ENCODE measurements at regions not wholly inside any gene's neighbourhood (a gene's known extent, or its start where the extent isn't known, plus 50 kb on each side); places are given as distances from the start of the nearest gene placed in this dataset.
"Not testable (repeated sequence)": the region's sequence is repeated elsewhere in the genome, so short reads cannot be mapped to it uniquely, and the experiment has no call there.

- in situ Hi-C loops (cut with MboI; ENCODE audit: low sequenced_read_pairs), result no loop called here
Measured at GRCh38 chr12:128021561-128021960, 245.4 kb upstream of the TMEM132C start.

- in situ Hi-C loops (cut with MboI; ENCODE audit: low sequenced_read_pairs), result no loop called here
Measured at GRCh38 chr12:128025589-128026245, 241.3 kb upstream of the TMEM132C start.

GRCh38 chr12:128026696-128027574, 240.0 kb upstream of the TMEM132C start:
- in situ Hi-C loops (cut with MboI; ENCODE audit: low sequenced_read_pairs), result no loop called here

GRCh38 chr12:128033473-128033872, 233.5 kb upstream of the TMEM132C start:
- in situ Hi-C loops (cut with MboI; ENCODE audit: low sequenced_read_pairs), result no loop called here

- in situ Hi-C loops (cut with MboI; ENCODE audit: low sequenced_read_pairs), result no loop called here
Measured at GRCh38 chr12:128040971-128041370, 226.0 kb upstream of the TMEM132C start.

- in situ Hi-C loops (cut with MboI; ENCODE audit: low sequenced_read_pairs), result not testable (repeated sequence)
Measured at GRCh38 chr12:128042283-128042682, 224.7 kb upstream of the TMEM132C start.

GRCh38 chr12:128042825-128043224, 224.1 kb upstream of the TMEM132C start:
- in situ Hi-C loops (cut with MboI; ENCODE audit: low sequenced_read_pairs), result no loop called here

GRCh38 chr12:128043317-128043716, 223.7 kb upstream of the TMEM132C start:
- in situ Hi-C loops (cut with MboI; ENCODE audit: low sequenced_read_pairs), result no loop called here

GRCh38 chr12:128047266-128048060, 219.5 kb upstream of the TMEM132C start:
- in situ Hi-C loops (cut with MboI; ENCODE audit: low sequenced_read_pairs), result no loop called here

GRCh38 chr12:128052331-128052730, 214.6 kb upstream of the TMEM132C start:
- in situ Hi-C loops (cut with MboI; ENCODE audit: low sequenced_read_pairs), result no loop called here

GRCh38 chr12:128052777-128053176, 214.2 kb upstream of the TMEM132C start:
- in situ Hi-C loops (cut with MboI; ENCODE audit: low sequenced_read_pairs), result no loop called here

- in situ Hi-C loops (cut with MboI; ENCODE audit: low sequenced_read_pairs), result no loop called here
Measured at GRCh38 chr12:128055567-128055966, 211.4 kb upstream of the TMEM132C start.

- in situ Hi-C loops (cut with MboI; ENCODE audit: low sequenced_read_pairs), result no loop called here
Measured at GRCh38 chr12:128056136-128056801, 210.7 kb upstream of the TMEM132C start.

GRCh38 chr12:128057586-128057985, 209.4 kb upstream of the TMEM132C start:
- in situ Hi-C loops (cut with MboI; ENCODE audit: low sequenced_read_pairs), result no loop called here

- in situ Hi-C loops (cut with MboI; ENCODE audit: low sequenced_read_pairs), result no loop called here
Measured at GRCh38 chr12:128059621-128060370, 207.2 kb upstream of the TMEM132C start.

GRCh38 chr12:128068211-128068610, 198.8 kb upstream of the TMEM132C start:
- in situ Hi-C loops (cut with MboI; ENCODE audit: low sequenced_read_pairs), result no loop called here

- in situ Hi-C loops (cut with MboI; ENCODE audit: low sequenced_read_pairs), result no loop called here
Measured at GRCh38 chr12:128069359-128069997, 197.5 kb upstream of the TMEM132C start.

- in situ Hi-C loops (cut with MboI; ENCODE audit: low sequenced_read_pairs), result no loop called here
Measured at GRCh38 chr12:128073937-128074336, 193.0 kb upstream of the TMEM132C start.

GRCh38 chr12:128075332-128075731, 191.6 kb upstream of the TMEM132C start:
- in situ Hi-C loops (cut with MboI; ENCODE audit: low sequenced_read_pairs), result no loop called here

- in situ Hi-C loops (cut with MboI; ENCODE audit: low sequenced_read_pairs), result no loop called here
Measured at GRCh38 chr12:128076188-128076587, 190.8 kb upstream of the TMEM132C start.

Measured in HL-60/S4 (cell line).